ENCODE measurements at regions not wholly inside any gene's neighbourhood (a gene's known extent, or its start where the extent isn't known, plus 50 kb on each side); places are given as distances from the start of the nearest gene placed in this dataset.

DNA sequence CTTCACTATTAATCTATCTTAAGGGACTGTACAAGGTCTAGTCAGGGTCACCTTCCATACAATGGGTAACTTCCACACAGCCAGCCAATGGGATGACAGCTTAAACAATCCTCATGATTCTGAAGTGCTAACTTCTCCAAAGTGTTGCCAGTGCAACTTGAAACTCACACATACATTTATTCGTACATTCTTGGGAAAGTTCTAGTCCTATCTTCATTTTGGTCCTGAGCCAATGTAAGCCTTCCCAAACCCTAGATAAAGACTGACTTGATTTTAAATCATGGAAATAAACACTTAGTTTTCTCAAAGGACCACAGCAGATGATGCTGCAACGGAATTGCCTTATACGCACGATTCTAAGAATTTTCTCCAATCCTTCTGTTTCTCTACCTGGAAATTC is 117.5 kb upstream of the COL1A2 start:
- TF ChIP-seq, protein P1, sequence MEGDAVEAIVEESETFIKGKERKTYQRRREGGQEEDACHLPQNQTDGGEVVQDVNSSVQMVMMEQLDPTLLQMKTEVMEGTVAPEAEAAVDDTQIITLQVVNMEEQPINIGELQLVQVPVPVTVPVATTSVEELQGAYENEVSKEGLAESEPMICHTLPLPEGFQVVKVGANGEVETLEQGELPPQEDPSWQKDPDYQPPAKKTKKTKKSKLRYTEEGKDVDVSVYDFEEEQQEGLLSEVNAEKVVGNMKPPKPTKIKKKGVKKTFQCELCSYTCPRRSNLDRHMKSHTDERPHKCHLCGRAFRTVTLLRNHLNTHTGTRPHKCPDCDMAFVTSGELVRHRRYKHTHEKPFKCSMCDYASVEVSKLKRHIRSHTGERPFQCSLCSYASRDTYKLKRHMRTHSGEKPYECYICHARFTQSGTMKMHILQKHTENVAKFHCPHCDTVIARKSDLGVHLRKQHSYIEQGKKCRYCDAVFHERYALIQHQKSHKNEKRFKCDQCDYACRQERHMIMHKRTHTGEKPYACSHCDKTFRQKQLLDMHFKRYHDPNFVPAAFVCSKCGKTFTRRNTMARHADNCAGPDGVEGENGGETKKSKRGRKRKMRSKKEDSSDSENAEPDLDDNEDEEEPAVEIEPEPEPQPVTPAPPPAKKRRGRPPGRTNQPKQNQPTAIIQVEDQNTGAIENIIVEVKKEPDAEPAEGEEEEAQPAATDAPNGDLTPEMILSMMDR (IDR thresholded peaks at IDR 0.05; ENCODE audit: insufficient read depth, low read length, poor library complexity, severe bottlenecking): no peak
- Histone ChIP-seq H3K4me3 (ENCODE audit: low read depth, low read length) (no peak overlapping the region), H3K27me3 (ENCODE audit: control insufficient read depth, insufficient read depth, low read length) (no peaks in the 10 kb centered on the region), H3K36me3 (ENCODE audit: control insufficient read depth, insufficient read depth, low read length) (no peaks in the 10 kb centered on the region)
- DNase-seq (ENCODE audit: low read depth): no peak

DNA sequence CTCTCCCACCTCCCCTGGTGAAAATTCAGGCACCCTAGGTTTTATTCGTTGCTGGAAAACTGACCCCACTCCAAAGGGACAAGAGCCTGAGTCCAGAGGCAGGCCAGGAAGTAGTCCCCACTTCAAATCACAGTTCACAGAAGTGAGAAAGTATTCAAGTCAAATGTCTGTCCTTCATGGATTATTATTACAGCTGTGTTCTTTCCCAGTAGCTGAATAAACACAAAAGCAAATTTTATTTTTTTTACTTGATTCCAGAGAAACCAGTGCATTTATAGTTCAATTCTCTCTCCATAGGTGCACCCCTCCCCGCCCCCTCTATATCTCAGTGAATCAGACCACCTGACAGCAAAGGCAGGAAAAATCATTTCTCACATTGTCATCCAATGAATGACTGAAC is 113.8 kb upstream of the COL1A2 start:
- H3K36me3 ChIP-seq (ENCODE audit: control insufficient read depth, insufficient read depth, low read length): no peaks in the 10 kb centered on the region
- TF ChIP-seq, protein P1 (IDR thresholded peaks at IDR 0.05; ENCODE audit: insufficient read depth, low read length, poor library complexity, severe bottlenecking): no peak
- no peak overlapping the region for H3K4me3 ChIP-seq (ENCODE audit: low read depth, low read length)
- no peaks in the 10 kb centered on the region for H3K27me3 ChIP-seq (ENCODE audit: control insufficient read depth, insufficient read depth, low read length)
- no peak for DNase-seq (ENCODE audit: low read depth)

DNA sequence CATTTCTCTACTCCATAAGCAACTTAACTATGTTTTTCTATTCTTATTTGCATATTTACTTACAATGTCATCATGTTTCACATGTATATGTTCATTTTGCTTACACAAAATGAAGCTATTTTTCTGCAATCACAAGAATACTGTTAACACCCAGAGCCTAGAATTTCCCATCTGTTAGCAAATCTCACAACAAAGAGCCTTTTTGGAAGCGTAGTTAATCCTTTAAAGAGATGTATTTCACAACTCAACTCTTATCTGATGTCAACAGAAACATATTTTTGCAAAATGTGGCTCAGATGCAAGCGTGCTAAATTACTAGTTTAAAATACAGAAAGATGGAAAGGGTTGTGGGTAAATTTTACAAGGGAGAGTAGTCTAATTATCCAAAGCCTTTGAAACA is 110.6 kb upstream of the COL1A2 start:
- Histone ChIP-seq H3K36me3 (ENCODE audit: control insufficient read depth, insufficient read depth, low read length) (no peaks in the 10 kb centered on the region), H3K4me3 (ENCODE audit: low read depth, low read length) (no peak overlapping the region), H3K27me3 (ENCODE audit: control insufficient read depth, insufficient read depth, low read length) (no peaks in the 10 kb centered on the region)
- TF ChIP-seq, protein P1 (IDR thresholded peaks at IDR 0.05; ENCODE audit: insufficient read depth, low read length, poor library complexity, severe bottlenecking): no peak
- DNase-seq (ENCODE audit: low read depth): no peak

DNA sequence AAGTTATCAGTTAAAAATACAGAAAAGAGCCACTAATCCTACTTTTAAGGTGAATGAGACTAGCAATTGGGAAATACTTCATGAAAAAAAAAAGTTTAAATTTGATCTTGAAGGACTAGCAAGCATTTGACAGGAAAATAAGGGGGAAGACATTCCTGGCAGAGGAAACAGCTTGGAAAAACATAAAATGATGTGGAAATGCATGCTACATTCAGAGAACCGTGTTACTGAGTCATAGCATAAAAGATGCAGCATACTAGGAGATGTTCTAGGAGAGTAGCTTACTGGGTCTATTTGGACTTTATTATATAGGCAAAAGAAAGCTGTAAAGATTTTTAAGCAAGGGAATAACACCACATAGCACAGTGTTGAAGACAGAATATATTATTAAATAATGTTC is 108.6 kb upstream of the COL1A2 start:
- Histone ChIP-seq H3K36me3 (ENCODE audit: control insufficient read depth, insufficient read depth, low read length) (no peaks in the 10 kb centered on the region), H3K27me3 (ENCODE audit: control insufficient read depth, insufficient read depth, low read length) (no peaks in the 10 kb centered on the region), H3K4me3 (ENCODE audit: low read depth, low read length) (no peak overlapping the region)
- DNase-seq (ENCODE audit: low read depth): no peak
- TF ChIP-seq, protein P1 (IDR thresholded peaks at IDR 0.05; ENCODE audit: insufficient read depth, low read length, poor library complexity, severe bottlenecking): no peak

DNA sequence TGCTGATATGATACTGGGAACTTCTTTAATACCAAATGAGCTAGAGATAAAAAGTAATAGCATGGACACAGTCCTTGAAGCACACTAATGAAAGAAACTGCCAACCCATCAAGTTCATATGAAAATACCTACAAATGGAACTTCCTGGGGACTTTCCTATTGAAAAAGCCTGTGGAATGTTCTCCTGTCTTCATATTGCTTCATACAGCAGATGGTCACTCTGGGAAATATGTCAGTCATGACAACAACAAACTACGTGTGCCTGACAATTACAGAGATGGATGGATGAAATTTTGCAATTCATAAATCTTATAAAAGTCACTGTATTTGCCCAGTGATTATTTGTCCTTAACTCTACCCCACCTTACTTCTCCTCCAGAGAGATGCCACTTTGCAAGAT is 106.6 kb upstream of the COL1A2 start:
- DNase-seq (ENCODE audit: low read depth): no peak
- Histone ChIP-seq H3K36me3 (ENCODE audit: control insufficient read depth, insufficient read depth, low read length) (no peaks in the 10 kb centered on the region), H3K27me3 (ENCODE audit: control insufficient read depth, insufficient read depth, low read length) (no peaks in the 10 kb centered on the region), H3K4me3 (ENCODE audit: low read depth, low read length) (no peak overlapping the region)
- TF ChIP-seq, protein P1 (IDR thresholded peaks at IDR 0.05; ENCODE audit: insufficient read depth, low read length, poor library complexity, severe bottlenecking): no peak

DNA sequence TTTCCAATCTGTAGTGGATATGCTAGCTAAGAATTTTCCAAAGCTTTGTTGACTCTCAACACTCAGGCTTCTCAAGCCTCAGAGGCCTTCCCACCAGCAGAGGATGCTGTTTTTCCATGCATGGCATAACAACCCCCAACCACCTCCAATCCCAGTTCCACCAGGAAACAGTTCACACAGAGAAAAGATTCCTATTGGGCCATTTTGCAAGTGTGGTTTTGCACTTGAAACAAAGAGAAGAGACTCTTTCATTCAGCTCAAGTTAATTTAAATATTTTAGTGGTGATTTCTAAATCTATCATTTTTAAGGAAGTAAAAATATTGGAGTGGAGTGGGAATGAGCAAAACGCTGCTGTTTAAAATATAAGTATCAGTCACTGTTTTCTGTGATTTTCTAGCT is 105.6 kb upstream of the COL1A2 start:
- DNase-seq (ENCODE audit: low read depth): peak; percentile 55
- no peaks in the 10 kb centered on the region for H3K36me3 ChIP-seq (ENCODE audit: control insufficient read depth, insufficient read depth, low read length)
- TF ChIP-seq, protein P1 (IDR thresholded peaks at IDR 0.05; ENCODE audit: insufficient read depth, low read length, poor library complexity, severe bottlenecking): peak; percentile 99
- no peaks in the 10 kb centered on the region for H3K27me3 ChIP-seq (ENCODE audit: control insufficient read depth, insufficient read depth, low read length)
- no peak overlapping the region for H3K4me3 ChIP-seq (ENCODE audit: low read depth, low read length)
